GM12892 (cell line): ENCODE measurements at regions not wholly inside any gene's neighbourhood (a gene's known extent, or its start where the extent isn't known, plus 50 kb on each side); places are given as distances from the start of the nearest gene placed in this dataset.

Experiments used
- POLR2A ChIP-seq: IDR thresholded peaks from 2 replicates; pipeline ENCODE4 v1.6.1; 2011; ENCODE audit warnings: low read depth, low read length, control low read depth
- POLR2AphosphoS5 ChIP-seq: IDR thresholded peaks from 2 replicates; pipeline ENCODE4 v1.6.1; 2011; ENCODE audit warnings: low read depth, low read length, control low read depth
- TAF1 ChIP-seq: IDR thresholded peaks from 2 replicates; pipeline ENCODE4 v1.6.1; 2011; ENCODE audit warnings: low read depth, mild to moderate bottlenecking, control low read depth, low read length, borderline replicate concordance

- TF ChIP-seq POLR2A, result no peak
- TF ChIP-seq POLR2AphosphoS5, result no peak
- TF ChIP-seq TAF1, result no peak
Measured at GRCh38 chr2:59461127-59461526, 1092.3 kb downstream of the BCL11A start.
